C4-2B (cell line): ENCODE measurements at regions not wholly inside any gene's neighbourhood (a gene's known extent, or its start where the extent isn't known, plus 50 kb on each side); places are given as distances from the start of the nearest gene placed in this dataset.

Experiments used
- H3K27ac ChIP-seq: fragments of 450-650 bp; 2 replicates; pipeline ENCODE4 v1.5.1; 2017
- CTCF ChIP-seq: fragments of 450-650 bp; conservative IDR thresholded peaks from 2 replicates; pipeline ENCODE4 v1.5.1; 2017; ENCODE audit warnings: mild to moderate bottlenecking
- ZFX ChIP-seq: fragments of 450-650 bp; IDR thresholded peaks from 2 replicates; pipeline ENCODE4 v1.6.1; 2017

GRCh38 chr19:27872370-27872769 is 1340.6 kb downstream of the UQCRFS1 start:
- TF ChIP-seq ZFX (no peak), CTCF (no peak)
- no peak overlapping the region for H3K27ac ChIP-seq

GRCh38 chr19:27870293-27870692 is 1342.7 kb downstream of the UQCRFS1 start:
- H3K27ac ChIP-seq, result no peak overlapping the region
- TF ChIP-seq ZFX (no peak), CTCF (no peak)

GRCh38 chr19:27868007-27868406 is 1344.9 kb downstream of the UQCRFS1 start:
- TF ChIP-seq ZFX (no peak), CTCF (no peak)
- no peak overlapping the region for H3K27ac ChIP-seq

- no peak for TF ChIP-seq CTCF
- no peak for TF ChIP-seq ZFX
- H3K27ac ChIP-seq, result no peak overlapping the region
Observed at GRCh38 chr19:27865927-27866777, 1346.8 kb downstream of the UQCRFS1 start.

- TF ChIP-seq ZFX (no peak), CTCF (no peak)
- H3K27ac ChIP-seq, result no peak overlapping the region
Observed at GRCh38 chr19:27861411-27861975, 1351.5 kb downstream of the UQCRFS1 start.

- TF ChIP-seq ZFX (no peak), CTCF (no peak)
Observed at GRCh38 chr19:27860309-27860934, 1352.5 kb downstream of the UQCRFS1 start.

GRCh38 chr19:27859689-27860088 is 1353.3 kb downstream of the UQCRFS1 start:
- TF ChIP-seq ZFX (no peak), CTCF (no peak)
- no peak overlapping the region for H3K27ac ChIP-seq

More at GRCh38 chr19:27860309-27860934, 1352.5 kb downstream of the UQCRFS1 start:
- H3K27ac ChIP-seq, result no peak overlapping the region
